Transverse colon (tissue), 3 donors: ENCODE measurements at regions not wholly inside any gene's neighbourhood (a gene's known extent, or its start where the extent isn't known, plus 50 kb on each side); places are given as distances from the start of the nearest gene placed in this dataset.

ENCODE experiments used
- POLR2A ChIP-seq: fragments of 450-650 bp; IDR thresholded peaks from one replicate; pipeline ENCODE4 v1.6.1; 2016; ENCODE audit warnings: antibody characterized with exemption, mild to moderate bottlenecking, moderate library complexity
- TF ChIP-seq, protein P1 (sequence below), 5 experiments: fragments of 200-600 bp in 3 of 5; fragments of 450-650 bp in 2 of 5; sonication (generic) in 3 of 5; IDR thresholded peaks; 1 replicate in 2 of 5; 2 replicates in 3 of 5; pipeline ENCODE4 v1.5.1; 2016 to 2017; ENCODE audit warnings: antibody characterized with exemption in 5 of 5, inconsistent platforms in 3 of 5, mild to moderate bottlenecking in 2 of 5, moderate library complexity in 1 of 5

- TF ChIP-seq, protein P1, sequence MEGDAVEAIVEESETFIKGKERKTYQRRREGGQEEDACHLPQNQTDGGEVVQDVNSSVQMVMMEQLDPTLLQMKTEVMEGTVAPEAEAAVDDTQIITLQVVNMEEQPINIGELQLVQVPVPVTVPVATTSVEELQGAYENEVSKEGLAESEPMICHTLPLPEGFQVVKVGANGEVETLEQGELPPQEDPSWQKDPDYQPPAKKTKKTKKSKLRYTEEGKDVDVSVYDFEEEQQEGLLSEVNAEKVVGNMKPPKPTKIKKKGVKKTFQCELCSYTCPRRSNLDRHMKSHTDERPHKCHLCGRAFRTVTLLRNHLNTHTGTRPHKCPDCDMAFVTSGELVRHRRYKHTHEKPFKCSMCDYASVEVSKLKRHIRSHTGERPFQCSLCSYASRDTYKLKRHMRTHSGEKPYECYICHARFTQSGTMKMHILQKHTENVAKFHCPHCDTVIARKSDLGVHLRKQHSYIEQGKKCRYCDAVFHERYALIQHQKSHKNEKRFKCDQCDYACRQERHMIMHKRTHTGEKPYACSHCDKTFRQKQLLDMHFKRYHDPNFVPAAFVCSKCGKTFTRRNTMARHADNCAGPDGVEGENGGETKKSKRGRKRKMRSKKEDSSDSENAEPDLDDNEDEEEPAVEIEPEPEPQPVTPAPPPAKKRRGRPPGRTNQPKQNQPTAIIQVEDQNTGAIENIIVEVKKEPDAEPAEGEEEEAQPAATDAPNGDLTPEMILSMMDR (IDR thresholded peaks at IDR 0.05) = no peak
- no peak for TF ChIP-seq POLR2A
Measured at GRCh38 chr7:66500087-66500486, 128.6 kb upstream of the KCTD7 start.
